ENCODE measurements at regions not wholly inside any gene's neighbourhood (a gene's known extent, or its start where the extent isn't known, plus 50 kb on each side); places are given as distances from the start of the nearest gene placed in this dataset.

- WGBS: 82% methylated on average over 4 of the region's 4 CpGs
- intact Hi-C loops (cut with DNase I): no loop called here
- TF ChIP-seq POLR2A (IDR thresholded peaks at IDR 0.05; ENCODE audit: low read depth): no peak
- no peak for TF ChIP-seq CTCF (IDR thresholded peaks at IDR 0.05)
- TF ChIP-seq POLR2AphosphoS5 (IDR thresholded peaks at IDR 0.05): no peak
- TF ChIP-seq EP300 (IDR thresholded peaks at IDR 0.05): no peak
These were observed 697.1 kb downstream of the DOK5 start for GRCh38 chr20:55172310-55173002.

DNA sequence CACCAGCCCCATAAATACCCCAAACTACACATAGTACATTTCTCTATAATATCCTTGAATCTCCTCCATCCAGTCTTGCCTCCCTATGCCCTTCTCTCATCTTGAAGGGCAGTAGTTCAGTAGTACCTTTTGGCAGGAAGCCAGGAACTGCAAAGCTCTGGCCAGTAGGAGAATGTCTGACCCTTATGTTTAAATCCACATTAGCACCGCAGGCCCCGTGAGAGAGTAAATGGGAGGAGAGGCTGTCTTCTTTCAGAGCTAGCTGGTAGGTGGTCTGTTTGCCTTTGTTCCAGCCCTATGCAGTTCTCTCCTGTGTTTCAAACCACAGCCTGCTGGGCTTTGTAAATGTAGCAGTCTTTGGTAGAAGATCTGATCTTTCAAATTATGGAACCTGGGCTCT, 690.7 kb downstream of the DOK5 start:
- H3K4me1 ChIP-seq: no peaks in the 10 kb centered on the region
- no peak overlapping the region for H3K27ac ChIP-seq (replicated peaks in 1 of 4)
- H3K27me3 ChIP-seq: no peaks in the 10 kb centered on the region
- no peaks in the 10 kb centered on the region for H3K9me3 ChIP-seq
- H3K36me3 ChIP-seq: no peaks in the 10 kb centered on the region
- no peak overlapping the region for H3K4me3 ChIP-seq
- 56% methylated on average over 2 of the region's 2 CpGs for WGBS
- intact Hi-C loops (cut with DNase I): no loop called here
- TF ChIP-seq POLR2A (IDR thresholded peaks at IDR 0.05; ENCODE audit: low read depth) (no peak), EP300 (IDR thresholded peaks at IDR 0.05) (no peak), POLR2AphosphoS5 (IDR thresholded peaks at IDR 0.05) (no peak), CTCF (IDR thresholded peaks at IDR 0.05) (no peak)
- DNase-seq (ENCODE audit: extremely low spot score): no peak

More at GRCh38 chr20:55172310-55173002, 697.1 kb downstream of the DOK5 start:
- DNase-seq (ENCODE audit: extremely low spot score): no peak
- no peak overlapping the region for H3K4me3 ChIP-seq
- no peaks in the 10 kb centered on the region for H3K27me3 ChIP-seq
- no peak overlapping the region for H3K27ac ChIP-seq (replicated peaks in 1 of 4)
- H3K4me1 ChIP-seq: peaks cover 0 to 5% (median 0%) of the 10 kb centered on the region in 4 donors
- no peaks in the 10 kb centered on the region for H3K9me3 ChIP-seq
- no peaks in the 10 kb centered on the region for H3K36me3 ChIP-seq

GRCh38 chr20:55160996-55161395, 685.6 kb downstream of the DOK5 start:
- Histone ChIP-seq H3K27ac (replicated peaks in 1 of 4) (no peak overlapping the region), H3K27me3 (no peaks in the 10 kb centered on the region), H3K4me3 (no peak overlapping the region), H3K9me3 (no peaks in the 10 kb centered on the region), H3K36me3 (no peaks in the 10 kb centered on the region), H3K4me1 (no peaks in the 10 kb centered on the region)
- WGBS: 89% methylated on average over 1 of the region's 1 CpG
- TF ChIP-seq EP300 (IDR thresholded peaks at IDR 0.05): no peak
- TF ChIP-seq POLR2A (IDR thresholded peaks at IDR 0.05; ENCODE audit: low read depth): no peak
- TF ChIP-seq POLR2AphosphoS5 (IDR thresholded peaks at IDR 0.05): no peak
- TF ChIP-seq CTCF (IDR thresholded peaks at IDR 0.05): no peak
- intact Hi-C loops (cut with DNase I): no loop called here
- DNase-seq (ENCODE audit: extremely low spot score): no peak

DNA sequence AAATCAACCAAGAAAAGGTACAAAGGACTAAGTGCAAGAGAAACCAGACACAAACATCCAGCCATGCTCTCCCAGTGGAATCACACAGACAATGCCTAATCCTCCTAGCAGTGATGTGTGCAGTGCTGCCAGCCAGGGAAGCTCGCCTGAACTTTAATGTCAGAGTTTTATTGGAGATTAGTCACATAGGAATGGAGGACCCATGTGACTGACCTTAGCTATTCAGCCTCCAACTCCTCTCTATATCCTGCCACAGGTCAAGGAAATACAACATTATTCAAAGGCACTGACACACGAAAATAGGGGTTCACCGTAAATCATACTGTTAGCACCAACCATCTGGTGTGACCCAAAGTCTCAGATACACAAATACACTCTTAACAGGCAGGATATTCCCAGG, 684.6 kb downstream of the DOK5 start:
- WGBS: 34% methylated on average over 3 of the region's 3 CpGs
- no peak overlapping the region for H3K27ac ChIP-seq (replicated peaks in 1 of 4)

More for the DNA sequence above, 684.6 kb downstream of the DOK5 start:
- no peaks in the 10 kb centered on the region for H3K9me3 ChIP-seq
- H3K27me3 ChIP-seq: no peaks in the 10 kb centered on the region
- TF ChIP-seq POLR2AphosphoS5 (IDR thresholded peaks at IDR 0.05) (no peak), EP300 (IDR thresholded peaks at IDR 0.05) (no peak), POLR2A (IDR thresholded peaks at IDR 0.05; ENCODE audit: low read depth) (no peak), CTCF (IDR thresholded peaks at IDR 0.05) (no peak)
- no peak for DNase-seq (ENCODE audit: extremely low spot score)
- intact Hi-C loops (cut with DNase I): no loop called here
- H3K4me3 ChIP-seq: no peak overlapping the region
- no peaks in the 10 kb centered on the region for H3K4me1 ChIP-seq
- no peaks in the 10 kb centered on the region for H3K36me3 ChIP-seq

All from esophagus muscularis mucosa (tissue), 4 donors.